HepG2 (cell line): ENCODE measurements at regions not wholly inside any gene's neighbourhood (a gene's known extent, or its start where the extent isn't known, plus 50 kb on each side); places are given as distances from the start of the nearest gene placed in this dataset.

Experiments used
- ATAC-seq: fragments of 200-7000 bp; cut with Tn5 transposase; 3 replicates; pipeline ENCODE4 v1.9.1; 2020; ENCODE audit warnings: mild to moderate bottlenecking, moderate library complexity
- BruUV-seq: library from RNA; stranded (reverse); fragments of 400-500 nt; replicated peaks from 2 replicates; lab custom pipeline; 2021; lab: Mats Ljungman, UMichigan
- CTCF ChIA-PET: fragments of 300-600 bp; formaldehyde crosslinking; extraction: SDS; loops from one replicate; lab custom pipeline; 2021; ENCODE audit warnings: low total read pairs, inconsistent platforms, low intra/inter-chr PET ratio; lab: Yijun Ruan, JAX
- POLR2A ChIA-PET: fragments of 350-600 bp; sonication (Branson Sonifier 250); formaldehyde crosslinking; loops from one replicate; lab custom pipeline; 2020; ENCODE audit warnings: antibody characterized with exemption, inconsistent platforms; lab: Yijun Ruan, JAX
- DNase-seq: peaks from one replicate; pipeline ENCODE4 v3.0.0-alpha.2; 2015; ENCODE audit warnings: low spot score
- FAIRE-seq: peaks from 3 replicates; lab custom pipeline; 2011; peaks lifted over from hg19 to GRCh38; lab: Jason Lieb, UNC
- H2AFZ ChIP-seq: one replicate; pipeline ENCODE4 v1.6.1; 2011; ENCODE audit warnings: low read length, inconsistent platforms
- H3K27ac ChIP-seq: fragments of 300-600 bp; 3 replicates; pipeline ENCODE4 v1.8.0; 2011; ENCODE audit warnings: mixed run types, mild to moderate bottlenecking, mixed read lengths, low read length, inconsistent platforms; ENCODE audit not compliant: insufficient read depth; ENCODE audit errors: extremely low read length
- H3K27me3 ChIP-seq, 2 experiments: fragments of 200-600 bp in 1 of 2; 2 replicates in 1 of 2; 3 replicates in 1 of 2; pipeline versions ENCODE4 v1.6.0 to v1.8.0; 2011; ENCODE audit warnings: low read length in 2 of 2, mild to moderate bottlenecking in 2 of 2, moderate library complexity in 2 of 2, inconsistent platforms in 1 of 2; ENCODE audit not compliant: insufficient read depth in 2 of 2, control insufficient read depth in 1 of 2
- H3K36me3 ChIP-seq, 2 experiments: fragments of 200-600 bp in 1 of 2; replicated peaks in 1 of 2; 2 replicates in 1 of 2; 3 replicates in 1 of 2; pipeline versions ENCODE4 v1.5.1 to v1.8.0; 2011; ENCODE audit warnings: low read length in 2 of 2, inconsistent platforms in 1 of 2; ENCODE audit not compliant: insufficient read depth in 2 of 2, control insufficient read depth in 1 of 2
- H3K4me1 ChIP-seq: 2 replicates; pipeline ENCODE4 v1.5.1; 2012; ENCODE audit warnings: low read length, inconsistent platforms; ENCODE audit not compliant: insufficient read depth
- H3K4me2 ChIP-seq: 2 replicates; pipeline ENCODE4 v1.6.0; 2011; ENCODE audit warnings: low read depth, low read length, inconsistent platforms
- H3K4me3 ChIP-seq, 3 experiments: fragments of 200-600 bp in 1 of 3; sonication (generic), shearing (Covaris generic) in 1 of 3; replicated peaks in 1 of 3; 2 replicates each; pipeline ENCODE4 v1.5.1; 2011 to 2016; ENCODE audit warnings: low read length in 3 of 3, inconsistent platforms in 2 of 3, low read depth in 2 of 3, mild to moderate bottlenecking in 2 of 3, control low read depth in 1 of 3, mixed read lengths in 1 of 3; ENCODE audit not compliant: insufficient read depth in 1 of 3
- H3K79me2 ChIP-seq: one replicate; pipeline ENCODE4 v1.6.1; 2011; ENCODE audit warnings: low read length, inconsistent platforms; ENCODE audit not compliant: insufficient read depth
- H3K9ac ChIP-seq: 2 replicates; pipeline ENCODE4 v1.6.0; 2011; ENCODE audit warnings: mild to moderate bottlenecking, low read depth, low read length, inconsistent platforms; ENCODE audit not compliant: insufficient read depth
- H3K9me3 ChIP-seq: 2 replicates; pipeline ENCODE4 v1.5.1; 2012; ENCODE audit warnings: mild to moderate bottlenecking, low read length
- H4K20me1 ChIP-seq: 2 replicates; pipeline ENCODE4 v1.6.0; 2011; ENCODE audit warnings: inconsistent platforms, mild to moderate bottlenecking, low read length, moderate library complexity; ENCODE audit not compliant: insufficient read depth
- ASH2L ChIP-seq: fragments of 300-600, 200-600 bp; sonication (generic); IDR thresholded peaks from 2 replicates; pipeline ENCODE4 v1.7.0; 2017; ENCODE audit warnings: low read depth, mild to moderate bottlenecking, moderate library complexity, mixed read lengths, low read length; ENCODE audit not compliant: insufficient read length
- BRF2 ChIP-seq: sonication (generic); formaldehyde crosslinking; IDR thresholded peaks from 2 replicates; pipeline ENCODE4 v1.8.1; 2022; ENCODE audit warnings: mild to moderate bottlenecking, missing genetic modification reagents
- FOXO4 ChIP-seq: sonication (generic); formaldehyde crosslinking; conservative IDR thresholded peaks from 2 replicates; pipeline ENCODE4 v1.8.1; 2023; ENCODE audit warnings: missing genetic modification reagents
- GLI4 ChIP-seq: sonication (generic); formaldehyde crosslinking; IDR thresholded peaks from 2 replicates; pipeline ENCODE4 v1.5.1; 2020; ENCODE audit warnings: missing genetic modification reagents, mild to moderate bottlenecking, moderate library complexity, borderline replicate concordance
- HNRNPH1 ChIP-seq: fragments of 200-400 bp; formaldehyde crosslinking; optimal IDR thresholded peaks from 2 replicates; pipeline ENCODE3; 2017; ENCODE audit warnings: mild to moderate bottlenecking, low read depth, low read length
- MLXIP ChIP-seq: sonication (generic); formaldehyde crosslinking; IDR thresholded peaks from 2 replicates; pipeline ENCODE4 v1.9.0; 2021; ENCODE audit warnings: missing genetic modification reagents, borderline replicate concordance
- REPIN1 ChIP-seq: sonication (generic); formaldehyde crosslinking; IDR thresholded peaks from 2 replicates; pipeline ENCODE4 v1.8.0; 2022; ENCODE audit warnings: missing genetic modification reagents, low read depth, mild to moderate bottlenecking, borderline replicate concordance
- ZFP36L1 ChIP-seq: sonication (generic); formaldehyde crosslinking; IDR thresholded peaks from 2 replicates; pipeline ENCODE4 v1.8.0; 2022; ENCODE audit warnings: mild to moderate bottlenecking, missing genetic modification reagents, moderate library complexity
- ZFP82 ChIP-seq: sonication (generic); formaldehyde crosslinking; IDR thresholded peaks from 2 replicates; pipeline ENCODE4 v1.5.1; 2020; ENCODE audit warnings: mild to moderate bottlenecking, missing genetic modification reagents, borderline replicate concordance
- ZHX1 ChIP-seq: sonication (generic); formaldehyde crosslinking; IDR thresholded peaks from 2 replicates; pipeline ENCODE4 v1.8.1; 2022; ENCODE audit warnings: low read depth, mild to moderate bottlenecking, missing genetic modification reagents
- ZNF550 ChIP-seq: sonication (generic); formaldehyde crosslinking; IDR thresholded peaks from 2 replicates; pipeline ENCODE4 v1.4.0; 2020; ENCODE audit warnings: mild to moderate bottlenecking, missing genetic modification reagents, borderline replicate concordance
- ZSCAN20 ChIP-seq: sonication (generic); formaldehyde crosslinking; IDR thresholded peaks from 2 replicates; pipeline ENCODE4 v1.4.0; 2020; ENCODE audit warnings: missing genetic modification reagents, mild to moderate bottlenecking, borderline replicate concordance
- ZXDC ChIP-seq: sonication (generic); formaldehyde crosslinking; IDR thresholded peaks from 2 replicates; pipeline ENCODE4 v1.5.0; 2020; ENCODE audit warnings: mild to moderate bottlenecking, missing genetic modification reagents
- WGBS: methylation state at CpG from one replicate; pipeline ENCODE4 v1.1.6; 2017; ENCODE audit warnings: low lambda C conversion rate; 5-methylcytosine and 5-hydroxymethylcytosine counted together
- in situ Hi-C: cut with HindIII; loops from 2 replicates; pipeline ENCODE4 v1.10.0; 2017; ENCODE audit warnings: low pct_unique_long_range_greater_than_20kb; ENCODE audit not compliant: extremely low pct_ligation_motif_present
- intact Hi-C: fragments of 100-400 bp; cut with micrococcal nuclease; formaldehyde crosslinking; loops from one replicate; pipeline ENCODE4 v1.10.0; 2022; ENCODE audit not compliant: unreplicated experiment

- CTCF ChIA-PET, result no interaction called here
- POLR2A ChIA-PET, result no interaction called here
- H3K4me2 ChIP-seq, result no peak overlapping the region
- no peak overlapping the region for H3K9ac ChIP-seq
- H3K36me3 ChIP-seq, result no peaks in the 10 kb centered on the region
- no peak for DNase-seq
- no peak for ATAC-seq
- in situ Hi-C loops (no loop called here), intact Hi-C loops (no loop called here)
- no peak overlapping the region for H2AFZ ChIP-seq
- no peaks in the 10 kb centered on the region for H4K20me1 ChIP-seq
- 0% methylated on average over 2 of the region's 2 CpGs for WGBS
- no TSS peak for BruUV-seq
- H3K27ac ChIP-seq, result no peak overlapping the region
- H3K4me1 ChIP-seq, result no peaks in the 10 kb centered on the region
- H3K4me3 ChIP-seq, result no peak overlapping the region
- FAIRE-seq, result no peak
- H3K27me3 ChIP-seq, result peaks cover 0 to 3% of the 10 kb centered on the region in 2 experiments; a peak in 1 of 5 replicates
- no peaks in the 10 kb centered on the region; the same call in 1 of the 2 replicates for H3K9me3 ChIP-seq
- H3K79me2 ChIP-seq, result no peaks in the 10 kb centered on the region
- no peak for TF ChIP-seq ZSCAN20 (CRISPR knock-in tag)
- no peak for TF ChIP-seq BRF2 (CRISPR knock-in tag)
- no peak for TF ChIP-seq GLI4 (CRISPR knock-in tag)
- TF ChIP-seq ZXDC, result no peak
- no peak for TF ChIP-seq ZNF550 (CRISPR knock-in tag)
- TF ChIP-seq REPIN1, result no peak
- no peak for TF ChIP-seq HNRNPH1
- TF ChIP-seq ZFP36L1 (CRISPR knock-in tag), result no peak
- TF ChIP-seq ASH2L, result no peak
- no peak for TF ChIP-seq FOXO4 (CRISPR knock-in tag)
- TF ChIP-seq MLXIP, result no peak
- no peak for TF ChIP-seq ZFP82 (CRISPR knock-in tag)
- TF ChIP-seq ZHX1 (CRISPR knock-in tag), result no peak
Measured at GRCh38 chr7:35355199-35355598, 101.3 kb upstream of the TBX20 start.
